ENCODE measurements at regions not wholly inside any gene's neighbourhood (a gene's known extent, or its start where the extent isn't known, plus 50 kb on each side); places are given as distances from the start of the nearest gene placed in this dataset.
"Not testable (repeated sequence)": the region's sequence is repeated elsewhere in the genome, so short reads cannot be mapped to it uniquely, and the experiment has no call there.

DNA sequence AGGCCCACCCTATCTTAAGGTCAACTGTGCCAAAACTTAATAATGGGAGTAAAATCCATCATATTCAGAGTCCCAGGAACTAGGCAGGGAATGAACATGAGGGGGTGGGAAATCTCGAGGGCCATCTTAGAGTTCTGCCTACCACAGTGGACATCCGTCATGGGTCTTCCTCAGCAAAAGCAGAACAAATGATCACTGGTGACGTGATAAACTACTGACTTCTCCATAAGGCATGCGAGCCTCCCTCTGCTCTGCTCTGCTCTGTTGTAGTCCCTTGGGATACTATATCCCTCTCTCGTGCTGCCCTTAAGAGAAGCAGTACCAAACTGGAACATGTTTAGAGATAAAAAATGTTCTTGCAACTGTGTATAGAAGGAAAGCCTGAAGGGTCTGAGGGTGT lies 603.8 kb downstream of the TTLL7 start:
- not testable (repeated sequence) for DNase-seq (ENCODE audit: low read depth)

- not testable (repeated sequence) for DNase-seq (ENCODE audit: low read depth)
Observed at GRCh38 chr1:83386946-83387345, 612.0 kb downstream of the TTLL7 start.

DNA sequence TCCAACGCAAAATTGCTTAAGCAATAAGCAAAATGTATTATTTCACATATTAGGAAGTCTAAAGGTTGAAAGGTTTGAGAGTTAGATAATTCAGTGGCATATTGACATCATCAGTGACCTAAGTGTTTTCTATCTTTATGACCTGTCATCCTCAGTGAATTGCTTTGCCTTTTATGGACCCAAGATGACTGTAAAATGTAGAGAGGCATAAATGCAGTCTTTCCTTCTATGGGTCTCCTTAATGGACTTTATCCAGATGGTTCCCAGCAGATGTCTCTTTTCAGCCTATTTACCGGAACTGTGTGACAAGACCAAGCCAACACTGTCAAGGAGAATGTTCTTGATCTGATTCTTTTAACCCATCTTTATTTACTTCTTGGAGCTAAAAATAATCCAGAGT lies 615.8 kb downstream of the TTLL7 start:
- DNase-seq (ENCODE audit: low read depth): not testable (repeated sequence)

DNA sequence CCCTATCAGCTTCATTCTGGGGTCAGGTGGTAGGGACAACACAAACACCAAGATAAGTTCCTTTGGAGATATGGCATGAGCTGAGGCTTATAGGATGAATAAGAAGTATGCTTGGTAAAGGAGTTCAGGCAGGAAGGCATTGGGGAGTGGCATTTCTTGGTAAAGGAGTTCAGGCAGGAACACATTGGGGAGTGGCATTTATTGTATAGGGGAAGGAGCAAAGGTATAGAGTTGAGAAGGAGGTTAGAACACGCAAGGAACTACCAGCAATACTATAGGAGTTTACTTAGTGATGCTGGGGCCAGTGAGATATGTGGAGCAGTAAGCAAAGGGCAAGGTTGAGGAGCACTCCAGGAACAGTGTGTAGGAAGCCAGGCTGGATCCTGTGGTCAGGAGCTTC lies 625.9 kb downstream of the TTLL7 start:
- not testable (repeated sequence) for DNase-seq (ENCODE audit: low read depth)

- not testable (repeated sequence) for DNase-seq (ENCODE audit: low read depth)
Observed at GRCh38 chr1:83369853-83370252, 629.1 kb downstream of the TTLL7 start.

GRCh38 chr1:83365320-83365719 lies 633.6 kb downstream of the TTLL7 start:
- DNase-seq (ENCODE audit: low read depth): not testable (repeated sequence)

DNA sequence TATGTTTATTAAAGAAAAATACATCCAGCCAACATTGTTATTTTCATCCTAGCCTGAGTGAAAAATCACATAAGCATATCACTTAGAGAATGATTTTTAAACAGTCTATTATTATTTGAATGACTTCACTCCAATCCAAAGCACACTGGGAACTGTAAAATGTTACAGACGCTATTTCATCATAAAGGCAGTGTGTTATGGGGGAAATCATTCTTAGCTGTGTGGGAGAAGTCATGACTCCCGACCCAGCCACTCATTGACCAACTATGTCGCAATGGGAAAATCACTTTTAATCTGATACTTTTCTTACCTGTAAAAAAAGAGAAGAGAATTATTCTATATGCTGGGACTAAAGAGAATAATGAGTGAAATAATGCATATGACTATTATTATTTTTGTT lies 653.6 kb downstream of the TTLL7 start:
- DNase-seq (ENCODE audit: low read depth): not testable (repeated sequence)

DNA sequence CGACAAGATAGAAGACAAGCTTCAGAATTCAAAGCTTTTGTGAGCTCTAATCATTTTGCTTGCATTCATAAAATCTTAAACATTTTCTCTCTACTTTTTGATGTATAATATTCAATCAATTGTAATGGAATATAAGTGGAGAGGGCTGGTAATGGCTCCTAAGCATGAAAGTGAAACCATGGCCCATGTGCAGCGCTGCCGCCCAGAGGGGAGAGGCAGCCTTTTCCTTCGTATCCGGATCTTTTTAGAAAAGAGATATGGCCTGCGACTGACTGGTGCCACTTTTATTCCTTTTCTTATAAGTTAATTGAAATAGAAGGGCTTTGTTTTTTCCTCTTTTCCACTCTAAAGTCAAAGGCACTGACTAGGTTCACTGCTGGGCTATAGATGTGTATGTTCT lies 655.2 kb downstream of the TTLL7 start:
- DNase-seq (ENCODE audit: low read depth): not testable (repeated sequence)

GRCh38 chr1:83342995-83343394 lies 655.9 kb downstream of the TTLL7 start:
- DNase-seq (ENCODE audit: low read depth): not testable (repeated sequence)

DNA sequence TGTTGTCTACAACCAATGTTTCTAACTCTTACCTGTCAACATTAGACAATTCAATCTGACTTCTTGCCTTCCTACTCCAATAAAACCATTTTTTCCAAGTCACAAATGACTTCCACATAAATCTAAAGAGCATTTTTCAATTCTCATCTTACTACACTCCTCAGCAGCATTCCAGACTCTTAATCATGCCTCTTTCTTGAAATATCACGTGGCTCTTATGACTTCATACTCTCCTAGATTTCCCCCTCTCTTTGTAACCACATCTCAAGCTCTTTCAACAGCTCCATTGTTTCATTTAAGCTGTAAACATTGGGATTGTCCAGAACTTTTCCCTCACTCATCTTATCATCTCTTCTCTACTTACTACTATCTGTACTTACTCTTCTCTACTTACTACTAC lies 666.6 kb downstream of the TTLL7 start:
- DNase-seq (ENCODE audit: low read depth): not testable (repeated sequence)

GRCh38 chr1:83318366-83318765 lies 680.6 kb downstream of the TTLL7 start:
- no peak for DNase-seq (ENCODE audit: low read depth)

DNA sequence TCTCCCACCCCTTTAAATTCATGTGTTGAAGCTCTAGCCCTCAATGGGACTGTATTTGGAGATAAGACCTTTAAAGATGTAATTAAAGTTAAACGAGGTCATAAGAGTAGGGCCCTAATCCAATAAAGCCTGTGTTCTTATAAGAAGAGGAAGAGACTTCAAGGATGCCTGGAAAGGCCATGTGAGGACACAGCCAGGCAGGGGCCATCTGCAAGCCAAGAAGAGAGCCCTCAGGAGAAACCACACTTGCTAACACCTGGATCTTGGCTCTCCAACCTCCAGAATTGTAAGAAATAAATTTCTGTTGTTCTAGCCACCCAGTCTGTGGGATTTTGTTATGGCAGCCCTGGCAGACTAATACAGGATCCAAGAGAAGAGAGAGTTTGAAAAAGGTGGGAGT lies 683.5 kb downstream of the TTLL7 start:
- DNase-seq (ENCODE audit: low read depth): not testable (repeated sequence)

DNA sequence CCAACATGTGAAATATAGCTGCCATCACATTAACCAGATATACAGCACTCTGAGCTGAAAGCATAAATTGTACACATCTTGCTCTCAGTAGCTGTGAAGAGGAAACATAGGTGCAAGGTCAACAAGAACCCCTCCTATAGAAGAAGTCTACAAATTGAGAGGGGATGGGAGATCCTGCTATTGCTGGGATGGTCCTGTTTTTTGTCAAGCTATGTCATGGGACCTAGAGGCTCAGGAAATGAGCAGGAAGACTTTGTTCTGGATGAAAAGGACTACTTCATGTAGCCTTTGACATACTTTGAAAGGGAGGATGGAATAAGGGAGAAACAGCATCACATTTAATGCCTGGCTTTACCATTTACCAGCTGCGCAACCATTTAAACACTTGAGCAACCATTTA lies 688.8 kb downstream of the TTLL7 start:
- not testable (repeated sequence) for DNase-seq (ENCODE audit: low read depth)

DNA sequence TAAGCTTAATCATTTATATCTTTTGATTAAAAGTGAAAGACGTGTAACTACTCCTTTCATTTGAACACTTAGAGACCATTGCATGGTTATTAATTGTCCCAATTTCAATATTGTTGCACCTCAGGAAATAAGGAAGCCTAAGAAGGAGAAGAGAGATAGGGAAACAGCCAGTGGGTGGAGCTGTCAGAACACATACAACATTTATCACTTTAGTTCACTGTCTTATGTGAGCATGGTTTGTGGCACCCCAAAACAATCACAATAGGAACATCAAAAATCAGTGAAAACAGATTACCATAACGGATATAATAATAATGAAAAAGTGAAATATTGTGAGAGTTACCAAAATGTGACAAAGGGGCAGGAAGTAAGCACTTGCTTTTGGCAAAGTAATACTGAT lies 689.9 kb downstream of the TTLL7 start:
- DNase-seq (ENCODE audit: low read depth): not testable (repeated sequence)

DNA sequence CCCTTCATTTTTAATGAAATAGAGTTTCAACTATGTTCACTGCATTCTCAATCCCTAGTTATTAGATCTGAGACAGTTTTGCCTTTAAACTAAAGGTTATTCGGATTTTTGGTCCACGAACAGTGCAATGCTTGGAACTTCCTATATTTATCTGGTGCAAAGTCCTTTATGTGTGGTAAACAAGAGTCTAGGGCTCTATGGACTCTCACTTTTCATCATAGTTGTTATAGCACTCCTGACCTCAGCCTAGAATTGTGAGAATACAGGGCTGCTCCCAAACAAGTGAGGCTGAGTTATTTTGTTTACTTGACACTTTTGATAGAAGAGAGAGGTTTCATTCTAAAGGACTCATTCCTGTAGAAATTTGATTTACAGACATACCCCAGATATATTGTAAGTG lies 692.1 kb downstream of the TTLL7 start:
- DNase-seq (ENCODE audit: low read depth): not testable (repeated sequence)

DNA sequence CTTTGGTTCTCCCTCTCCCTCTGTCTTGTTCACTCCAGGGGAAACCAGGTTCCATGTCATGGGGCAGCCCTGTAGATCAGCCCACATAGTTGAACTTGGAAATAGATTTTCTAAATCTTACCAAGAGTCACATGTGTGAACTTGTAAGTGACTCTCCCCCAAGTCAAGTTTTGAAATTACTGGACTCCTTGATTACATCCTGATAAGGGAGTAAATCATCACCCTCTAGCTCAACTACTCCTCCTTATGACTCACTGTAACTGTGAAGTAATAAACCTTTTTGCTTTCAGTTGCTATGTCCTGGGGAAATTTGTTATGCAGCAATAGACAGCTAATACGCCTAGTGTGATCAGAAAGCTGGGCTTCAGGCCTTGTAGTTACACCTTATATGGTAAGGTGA lies 703.3 kb downstream of the TTLL7 start:
- DNase-seq (ENCODE audit: low read depth): not testable (repeated sequence)

DNA sequence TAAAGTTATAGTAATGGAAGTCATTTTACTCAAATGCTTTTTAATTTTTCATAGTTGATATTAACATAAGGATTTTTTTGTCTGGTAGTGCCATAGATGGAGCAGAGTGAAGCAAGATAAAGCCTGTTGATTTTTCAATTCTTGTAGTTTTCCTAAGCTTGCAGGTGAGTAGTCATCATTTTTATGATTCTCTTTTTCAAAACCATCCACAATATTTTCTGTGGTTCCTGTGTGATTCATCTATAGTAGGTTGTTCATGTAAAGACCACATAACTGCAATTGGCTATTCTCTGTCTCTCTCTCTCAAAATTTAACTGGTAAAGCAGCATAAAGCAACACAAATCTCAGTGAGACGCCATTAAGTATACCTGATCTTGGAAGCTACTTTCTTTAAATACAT lies 711.5 kb downstream of the TTLL7 start:
- not testable (repeated sequence) for DNase-seq (ENCODE audit: low read depth)

- DNase-seq (ENCODE audit: low read depth): not testable (repeated sequence)
Observed at GRCh38 chr1:83274656-83275055, 724.3 kb downstream of the TTLL7 start.

DNA sequence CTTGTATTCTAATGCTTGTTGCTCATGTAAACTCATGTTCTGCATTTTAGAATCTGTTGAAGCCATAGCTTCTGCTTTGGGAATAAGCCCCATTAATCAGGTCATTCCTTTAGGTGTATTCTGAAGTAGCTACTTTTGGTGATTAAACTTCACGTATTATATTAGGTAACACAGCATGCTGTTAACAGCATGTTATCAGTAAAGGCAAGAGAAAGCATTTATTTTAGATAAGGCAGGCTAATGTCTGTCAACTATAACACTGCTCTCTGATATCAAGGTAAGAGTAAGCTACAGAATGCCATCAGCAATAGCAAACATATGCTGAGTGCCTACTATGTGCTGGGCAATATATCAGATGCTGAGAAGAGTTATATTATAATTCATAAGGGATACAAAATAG lies 726.4 kb downstream of the TTLL7 start:
- not testable (repeated sequence) for DNase-seq (ENCODE audit: low read depth)

GRCh38 chr1:83271834-83272233 lies 727.1 kb downstream of the TTLL7 start:
- not testable (repeated sequence) for DNase-seq (ENCODE audit: low read depth)

DNA sequence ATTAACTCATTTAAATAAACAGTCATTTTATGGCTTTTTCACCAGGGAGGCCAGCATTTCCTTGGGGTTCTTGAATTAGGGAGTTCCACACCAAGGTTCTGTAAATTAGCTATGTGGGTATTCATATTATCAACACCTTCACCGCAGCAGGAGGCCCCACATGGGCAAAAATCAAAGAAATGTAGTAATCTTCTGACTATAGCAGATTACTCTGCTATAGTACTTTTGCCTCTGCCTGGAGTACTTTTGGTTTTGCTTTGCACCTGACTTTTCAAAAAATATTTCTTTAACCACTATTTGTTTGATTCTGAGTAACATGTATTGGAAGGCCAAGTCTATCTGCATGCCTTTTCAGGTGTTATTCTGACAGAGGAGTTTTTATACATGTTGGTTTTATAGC lies 728.1 kb downstream of the TTLL7 start:
- not testable (repeated sequence) for DNase-seq (ENCODE audit: low read depth)

GRCh38 chr1:83263808-83264207 lies 735.1 kb downstream of the TTLL7 start:
- not testable (repeated sequence) for DNase-seq (ENCODE audit: low read depth)

DNA sequence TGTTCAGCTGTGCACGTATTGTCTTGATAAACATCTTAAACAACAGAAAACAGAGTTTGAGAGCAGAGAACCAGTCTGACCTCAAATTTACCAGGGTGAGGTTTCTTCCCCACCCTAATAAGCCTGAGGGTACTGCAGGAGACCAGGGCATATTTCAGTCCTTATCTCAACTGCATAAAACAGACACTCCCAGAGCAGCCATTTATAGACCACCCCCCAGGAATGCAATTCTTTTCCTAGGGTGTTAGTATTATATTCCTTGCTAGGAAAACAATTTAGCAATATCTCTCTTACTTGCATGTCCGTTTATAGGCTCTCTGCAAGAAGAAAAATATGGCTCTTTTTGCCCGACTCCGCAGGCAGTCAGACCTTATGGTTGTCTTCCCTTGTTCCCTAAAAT lies 747.2 kb downstream of the TTLL7 start:
- not testable (repeated sequence) for DNase-seq (ENCODE audit: low read depth)

- DNase-seq (ENCODE audit: low read depth): not testable (repeated sequence)
Observed at GRCh38 chr1:83246780-83247179, 752.2 kb downstream of the TTLL7 start.

DNA sequence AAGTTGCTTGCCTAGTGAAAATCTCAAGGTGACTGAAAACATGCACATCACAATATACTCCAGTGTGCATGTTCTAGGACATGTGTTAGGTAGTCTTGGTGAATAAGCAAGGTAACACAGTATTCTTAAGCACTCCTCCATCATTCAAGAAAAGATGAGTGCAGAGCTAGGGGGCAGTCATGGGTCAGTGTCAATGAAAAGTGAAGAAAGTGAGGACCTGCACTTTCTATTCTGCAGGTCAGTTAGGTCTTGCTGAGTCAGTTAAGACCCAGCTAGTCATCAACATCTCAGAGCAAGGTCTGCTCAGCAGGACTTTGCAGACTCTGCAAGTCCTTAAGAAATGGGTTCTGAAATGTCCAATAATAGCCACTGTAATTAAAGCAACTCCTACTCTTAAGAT lies 754.1 kb downstream of the TTLL7 start:
- peak; percentile 0 for DNase-seq (ENCODE audit: low read depth)

Data from RPMI7951 (cell line).